ENCODE measurements at regions not wholly inside any gene's neighbourhood (a gene's known extent, or its start where the extent isn't known, plus 50 kb on each side); places are given as distances from the start of the nearest gene placed in this dataset.
A peak's percentile ranks its signal among the peaks of the same experiment; 100 is the strongest.

- Histone ChIP-seq H4K20me1 (ENCODE audit: insufficient read depth) (no peaks in the 10 kb centered on the region), H3F3A (ENCODE audit: insufficient read depth, low read length, poor library complexity, severe bottlenecking) (peaks cover 7% of the 10 kb centered on the region), H3K27ac (ENCODE audit: low read length) (peak overlapping the region; percentile 86), H3K9ac (ENCODE audit: low read length) (no peak overlapping the region), H3K79me2 (replicated peaks; ENCODE audit: insufficient read depth, low read length) (no peaks in the 10 kb centered on the region), H3K4me2 (ENCODE audit: low read length) (no peak overlapping the region), H3K36me3 (ENCODE audit: insufficient read depth, low read length) (no peaks in the 10 kb centered on the region), H2AFZ (ENCODE audit: low read depth, low read length) (no peak overlapping the region), H3K4me3 (ENCODE audit: low read length) (no peak overlapping the region), H3K27me3 (ENCODE audit: insufficient read depth, low read depth, low read length) (no peaks in the 10 kb centered on the region), H3K9me3 (ENCODE audit: low read length) (no peaks in the 10 kb centered on the region), H3K9me2 (ENCODE audit: insufficient read depth, low read length) (no peaks in the 10 kb centered on the region)
- TF ChIP-seq CTCF (IDR thresholded peaks at IDR 0.05; ENCODE audit: poor library complexity, severe bottlenecking) (no peak), RAD21 (conservative IDR thresholded peaks at IDR 0.05) (no peak), REST (IDR thresholded peaks at IDR 0.05; ENCODE audit: borderline replicate concordance) (no peak), EZH2 (IDR thresholded peaks at IDR 0.05; ENCODE audit: borderline replicate concordance, insufficient read depth, low read length, poor library complexity, severe bottlenecking) (no peak), SMC3 (conservative IDR thresholded peaks at IDR 0.05; ENCODE audit: poor library complexity) (no peak), POLR2AphosphoS5 (IDR thresholded peaks at IDR 0.05) (no peak), TAF1 (IDR thresholded peaks at IDR 0.05; ENCODE audit: low read depth) (no peak), EP300 (conservative IDR thresholded peaks at IDR 0.05; ENCODE audit: poor library complexity, severe bottlenecking) (no peak), MXI1 (conservative IDR thresholded peaks at IDR 0.05; ENCODE audit: poor library complexity, severe bottlenecking) (no peak)
Measured at GRCh38 chr6:79796197-79796596, 151.2 kb downstream of the ELOVL4 start.

- H3K36me3 ChIP-seq (ENCODE audit: insufficient read depth, low read length), result no peaks in the 10 kb centered on the region
- H3K4me3 ChIP-seq (ENCODE audit: low read length), result no peak overlapping the region
- H3K9me2 ChIP-seq (ENCODE audit: insufficient read depth, low read length), result no peaks in the 10 kb centered on the region
- no peaks in the 10 kb centered on the region for H3K79me2 ChIP-seq (replicated peaks; ENCODE audit: insufficient read depth, low read length)
- H3K4me2 ChIP-seq (ENCODE audit: low read length), result no peak overlapping the region
- peak overlapping the region; percentile 32 for H3K27ac ChIP-seq (ENCODE audit: low read length)
- H3F3A ChIP-seq (ENCODE audit: insufficient read depth, low read length, poor library complexity, severe bottlenecking), result no peaks in the 10 kb centered on the region
- no peak for TF ChIP-seq POLR2AphosphoS5 (IDR thresholded peaks at IDR 0.05)
- TF ChIP-seq EP300 (conservative IDR thresholded peaks at IDR 0.05; ENCODE audit: poor library complexity, severe bottlenecking), result no peak
- no peak for TF ChIP-seq TAF1 (IDR thresholded peaks at IDR 0.05; ENCODE audit: low read depth)
- no peak for TF ChIP-seq CTCF (IDR thresholded peaks at IDR 0.05; ENCODE audit: poor library complexity, severe bottlenecking)
- no peak for TF ChIP-seq EZH2 (IDR thresholded peaks at IDR 0.05; ENCODE audit: borderline replicate concordance, insufficient read depth, low read length, poor library complexity, severe bottlenecking)
- no peak for TF ChIP-seq RAD21 (conservative IDR thresholded peaks at IDR 0.05)
- TF ChIP-seq SMC3 (conservative IDR thresholded peaks at IDR 0.05; ENCODE audit: poor library complexity), result no peak
- no peak for TF ChIP-seq REST (IDR thresholded peaks at IDR 0.05; ENCODE audit: borderline replicate concordance)
- no peak for TF ChIP-seq MXI1 (conservative IDR thresholded peaks at IDR 0.05; ENCODE audit: poor library complexity, severe bottlenecking)
- no peaks in the 10 kb centered on the region for H4K20me1 ChIP-seq (ENCODE audit: insufficient read depth)
- no peaks in the 10 kb centered on the region for H3K27me3 ChIP-seq (ENCODE audit: insufficient read depth, low read depth, low read length)
- H2AFZ ChIP-seq (ENCODE audit: low read depth, low read length), result no peak overlapping the region
- H3K9me3 ChIP-seq (ENCODE audit: low read length), result no peaks in the 10 kb centered on the region
- no peak overlapping the region for H3K9ac ChIP-seq (ENCODE audit: low read length)
Measured at GRCh38 chr6:79789896-79790295, 157.5 kb downstream of the ELOVL4 start.

Data from neural cell (in vitro differentiated cells).